Large intestine (tissue), 3 donors: ENCODE measurements at regions not wholly inside any gene's neighbourhood (a gene's known extent, or its start where the extent isn't known, plus 50 kb on each side); places are given as distances from the start of the nearest gene placed in this dataset.

Source experiments
- DNase-seq, 2 donors: peaks; one replicate each; pipeline versions ENCODE4 v3.0.0 to v3.0.0-alpha.2; 2013
- H3K27ac ChIP-seq: one replicate; pipeline ENCODE4 v1.5.1; 2013; ENCODE audit warnings: low read length
- H3K27me3 ChIP-seq: 2 replicates; pipeline ENCODE4 v1.6.1; 2013; ENCODE audit warnings: low read length; ENCODE audit not compliant: control insufficient read depth, insufficient read depth
- H3K36me3 ChIP-seq: 2 replicates; pipeline ENCODE4 v1.6.1; 2013; ENCODE audit warnings: low read length; ENCODE audit not compliant: control insufficient read depth, insufficient read depth
- H3K4me1 ChIP-seq: one replicate; pipeline ENCODE4 v1.6.1; 2013; ENCODE audit warnings: low read length; ENCODE audit not compliant: control insufficient read depth, insufficient read depth
- H3K4me3 ChIP-seq: one replicate; pipeline ENCODE4 v1.5.1; 2013; ENCODE audit warnings: low read length
- H3K9me3 ChIP-seq: one replicate; pipeline ENCODE4 v1.6.1; 2013; ENCODE audit warnings: mild to moderate bottlenecking, low read depth, low read length, moderate library complexity; ENCODE audit not compliant: control insufficient read depth
- WGBS: methylation state at CpG from one replicate; pipeline ENCODE4 v1.1.5; 2013; ENCODE audit warnings: low lambda C conversion rate; ENCODE audit not compliant: insufficient coverage; 5-methylcytosine and 5-hydroxymethylcytosine counted together

DNA sequence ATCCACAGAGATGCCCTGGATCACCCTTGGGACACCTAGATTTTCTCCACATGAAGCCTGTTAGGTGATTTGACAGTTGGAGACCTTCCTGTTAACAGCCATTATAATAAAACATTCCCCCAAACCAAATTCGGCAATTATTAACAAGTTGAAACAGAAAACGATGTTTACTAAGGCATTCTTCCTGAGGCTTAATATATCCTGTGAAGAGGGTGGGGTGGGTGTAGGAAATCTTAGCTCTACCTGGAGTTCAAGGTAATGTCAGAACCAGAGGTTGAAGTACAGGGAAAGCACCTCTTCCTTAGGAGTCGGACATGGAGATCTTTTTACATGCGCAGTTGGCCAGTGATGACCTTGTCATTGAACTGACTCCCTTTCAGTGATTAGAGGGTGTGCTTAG is 143.0 kb downstream of the FGF9 start:
- no peak overlapping the region for H3K4me3 ChIP-seq
- DNase-seq: peak in 1 of 2 donors; percentile 57

DNA sequence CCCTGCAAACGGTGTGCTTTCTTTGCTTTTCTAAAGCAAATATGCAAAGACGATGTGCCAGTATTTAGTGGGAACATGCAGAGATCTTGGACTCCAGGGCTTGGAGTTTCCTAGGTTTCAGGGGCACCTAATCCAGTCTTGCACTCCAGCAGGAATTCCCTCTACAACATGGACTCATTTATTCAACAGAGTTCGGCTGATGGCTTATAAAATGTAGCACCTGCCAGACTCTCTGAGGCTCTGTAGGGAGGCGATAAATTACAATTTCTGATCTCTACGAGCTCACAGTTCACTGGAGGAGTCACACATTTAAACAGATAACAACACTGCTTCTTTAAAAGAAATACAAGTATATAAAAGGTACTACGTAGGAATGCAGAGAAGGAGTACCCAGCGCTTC is 143.7 kb downstream of the FGF9 start:
- 90% methylated on average over 2 of the region's 7 CpGs for WGBS
- Histone ChIP-seq H3K9me3 (peaks cover 6% of the 10 kb centered on the region), H3K4me3 (no peak overlapping the region), H3K27me3 (no peaks in the 10 kb centered on the region), H3K4me1 (peaks cover 7% of the 10 kb centered on the region), H3K36me3 (no peaks in the 10 kb centered on the region), H3K27ac (no peak overlapping the region)
- DNase-seq: no peak

More for the DNA sequence above, 143.0 kb downstream of the FGF9 start:
- no peaks in the 10 kb centered on the region for H3K27me3 ChIP-seq
- no peak overlapping the region for H3K27ac ChIP-seq
- peaks cover 6% of the 10 kb centered on the region for H3K9me3 ChIP-seq
- H3K36me3 ChIP-seq: no peaks in the 10 kb centered on the region
- no CpG with 5 or more reads among the region's 4 CpGs for WGBS
- peaks cover 7% of the 10 kb centered on the region for H3K4me1 ChIP-seq

DNA sequence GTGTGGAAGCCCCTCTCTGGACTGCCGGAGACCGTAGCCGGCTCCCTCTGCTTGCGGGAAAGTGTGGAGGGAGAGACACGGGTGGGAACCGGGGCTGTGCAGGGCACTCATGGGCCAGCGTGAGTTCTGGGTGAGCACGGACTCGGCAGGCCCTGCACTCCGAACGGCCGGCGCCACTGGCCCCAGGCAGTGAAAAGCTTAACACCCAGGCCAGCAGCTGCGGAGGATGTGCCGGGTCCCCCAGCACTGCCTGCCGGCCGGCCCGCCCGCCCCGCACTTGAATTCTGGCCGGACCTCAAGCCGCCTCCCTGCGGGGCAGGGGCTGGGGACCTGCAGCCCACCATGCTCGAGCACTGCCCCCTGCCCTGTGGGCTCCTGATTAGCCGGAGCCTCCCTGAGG is 147.0 kb downstream of the FGF9 start:
- Histone ChIP-seq H3K9me3 (peaks cover 6% of the 10 kb centered on the region), H3K27me3 (no peaks in the 10 kb centered on the region)
- no peak for DNase-seq

DNA sequence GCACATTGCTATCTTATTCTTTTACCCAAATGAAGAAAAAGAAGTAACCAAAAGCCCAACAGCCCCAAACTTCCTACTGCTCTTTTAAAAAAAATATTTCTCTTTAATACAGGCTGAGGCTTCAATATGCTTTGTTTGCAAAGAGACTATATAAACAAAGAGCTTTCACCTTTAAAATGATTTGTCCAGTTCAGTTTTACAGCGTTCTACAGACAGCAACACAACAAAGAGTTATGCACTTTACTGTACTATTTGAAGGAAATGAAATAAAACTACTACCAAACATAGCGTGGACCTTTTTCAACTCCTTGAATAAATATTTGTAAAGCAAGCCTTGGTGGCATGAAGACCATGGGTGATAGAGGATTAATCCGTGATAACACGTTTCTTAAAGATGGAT is 151.2 kb downstream of the FGF9 start:
- WGBS: no CpG with 5 or more reads among the region's 4 CpGs
- H3K27ac ChIP-seq: no peak overlapping the region

More for the DNA sequence above, 147.0 kb downstream of the FGF9 start:
- Histone ChIP-seq H3K36me3 (no peaks in the 10 kb centered on the region), H3K4me1 (peaks cover 10% of the 10 kb centered on the region), H3K27ac (no peak overlapping the region), H3K4me3 (no peak overlapping the region)
- no CpG with 5 or more reads among the region's 25 CpGs for WGBS

DNA sequence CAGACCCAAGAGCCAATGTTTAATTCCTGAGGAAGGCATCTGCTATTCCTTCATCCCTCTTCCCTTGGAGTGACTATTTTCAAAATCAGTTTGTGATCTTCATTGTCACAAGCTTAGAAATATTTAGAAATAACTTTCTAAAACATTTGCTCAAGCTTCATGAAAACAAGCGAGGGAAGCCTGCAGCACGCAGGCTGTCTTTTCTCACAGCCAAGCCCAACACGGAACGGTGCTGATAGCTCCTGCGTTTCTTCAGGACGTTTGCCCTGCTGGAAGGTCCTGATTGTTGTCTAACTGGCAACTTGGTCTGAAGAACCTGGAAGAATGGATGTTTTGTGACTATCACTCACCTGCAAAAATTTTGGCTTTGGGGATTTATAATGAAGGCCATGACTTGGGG is 152.5 kb downstream of the FGF9 start:
- no peaks in the 10 kb centered on the region for H3K27me3 ChIP-seq
- H3K4me1 ChIP-seq: peaks cover 19% of the 10 kb centered on the region
- no peak overlapping the region for H3K27ac ChIP-seq
- no peak for DNase-seq
- H3K4me3 ChIP-seq: no peak overlapping the region
- no peaks in the 10 kb centered on the region for H3K9me3 ChIP-seq
- no CpG with 5 or more reads among the region's 6 CpGs for WGBS
- H3K36me3 ChIP-seq: no peaks in the 10 kb centered on the region

More for the DNA sequence above, 151.2 kb downstream of the FGF9 start:
- no peaks in the 10 kb centered on the region for H3K27me3 ChIP-seq
- peaks cover 18% of the 10 kb centered on the region for H3K4me1 ChIP-seq
- no peak for DNase-seq
- no peak overlapping the region for H3K4me3 ChIP-seq
- peaks cover 6% of the 10 kb centered on the region for H3K9me3 ChIP-seq
- H3K36me3 ChIP-seq: no peaks in the 10 kb centered on the region

DNA sequence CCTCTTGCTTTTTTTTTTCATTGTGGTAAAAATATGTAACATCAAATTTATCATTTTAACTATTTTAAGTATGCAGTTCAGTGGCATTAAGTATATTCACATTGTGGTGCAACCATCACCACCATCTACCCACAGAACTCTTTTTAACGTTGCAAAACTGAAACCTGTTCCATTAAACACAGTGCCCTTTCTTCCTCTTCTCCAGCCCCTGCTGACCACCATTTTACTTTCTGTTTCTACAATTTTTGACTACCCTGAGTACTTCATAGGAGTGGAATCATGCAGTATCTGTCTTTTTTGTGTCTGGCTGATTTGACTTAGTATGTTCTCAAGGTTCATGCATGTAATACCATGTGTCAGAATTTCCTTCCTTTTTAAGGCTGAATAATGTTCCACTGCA is 153.1 kb downstream of the FGF9 start:
- no peak overlapping the region for H3K4me3 ChIP-seq
- WGBS: no CpG with 5 or more reads among the region's 1 CpG
- H3K27ac ChIP-seq: no peak overlapping the region
- no peaks in the 10 kb centered on the region for H3K9me3 ChIP-seq
- no peaks in the 10 kb centered on the region for H3K36me3 ChIP-seq
- H3K27me3 ChIP-seq: no peaks in the 10 kb centered on the region
- H3K4me1 ChIP-seq: peaks cover 19% of the 10 kb centered on the region
- no peak for DNase-seq

DNA sequence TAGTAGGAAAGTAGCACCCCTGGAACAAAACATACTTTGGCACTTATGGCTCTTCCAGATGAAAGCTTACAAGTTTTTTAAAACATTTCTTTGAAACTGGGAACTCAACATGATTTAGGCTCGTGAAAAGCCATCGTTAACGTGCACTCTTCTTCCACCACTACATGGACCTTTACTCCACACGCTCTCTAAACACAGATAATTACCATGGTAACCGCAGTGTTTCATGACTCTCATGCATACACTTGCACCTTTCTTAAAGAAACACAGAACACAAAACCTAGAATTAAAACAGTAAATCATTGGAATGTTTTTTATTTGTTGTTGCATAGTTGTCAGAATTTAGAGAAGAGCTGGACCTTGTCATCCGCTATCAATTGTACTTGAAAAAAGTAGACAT is 154.3 kb downstream of the FGF9 start:
- Histone ChIP-seq H3K4me3 (no peak overlapping the region), H3K36me3 (no peaks in the 10 kb centered on the region), H3K27me3 (no peaks in the 10 kb centered on the region), H3K27ac (peak overlapping the region; percentile 75), H3K4me1 (peaks cover 19% of the 10 kb centered on the region), H3K9me3 (no peaks in the 10 kb centered on the region)
- peak; percentile 82 to 91 for DNase-seq
- WGBS: 8% methylated on average over 2 of the region's 6 CpGs

DNA sequence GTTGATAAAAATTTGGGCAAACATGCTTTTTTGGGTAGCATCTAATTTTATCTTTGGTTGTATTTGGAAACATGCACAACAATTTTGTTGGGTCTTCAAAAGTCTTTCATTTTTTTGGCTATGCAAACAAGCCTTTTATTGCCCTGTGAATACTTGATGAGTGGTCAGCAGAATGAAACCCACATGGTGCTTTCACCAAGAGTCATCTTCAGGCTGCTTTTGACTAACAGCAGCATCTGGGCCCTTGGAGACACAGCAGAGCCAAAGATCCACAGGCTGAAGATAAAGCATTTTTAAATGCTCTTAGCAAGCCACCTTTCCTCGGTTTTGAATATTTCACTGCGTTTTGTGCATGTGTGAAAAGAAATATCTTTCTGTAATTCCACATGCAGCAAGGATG is 154.9 kb downstream of the FGF9 start:
- peak overlapping the region; percentile 36 for H3K27ac ChIP-seq
- H3K4me3 ChIP-seq: no peak overlapping the region
- H3K27me3 ChIP-seq: no peaks in the 10 kb centered on the region
- WGBS: no CpG with 5 or more reads among the region's 2 CpGs
- no peak for DNase-seq
- no peaks in the 10 kb centered on the region for H3K36me3 ChIP-seq
- no peaks in the 10 kb centered on the region for H3K9me3 ChIP-seq
- peaks cover 19% of the 10 kb centered on the region for H3K4me1 ChIP-seq

DNA sequence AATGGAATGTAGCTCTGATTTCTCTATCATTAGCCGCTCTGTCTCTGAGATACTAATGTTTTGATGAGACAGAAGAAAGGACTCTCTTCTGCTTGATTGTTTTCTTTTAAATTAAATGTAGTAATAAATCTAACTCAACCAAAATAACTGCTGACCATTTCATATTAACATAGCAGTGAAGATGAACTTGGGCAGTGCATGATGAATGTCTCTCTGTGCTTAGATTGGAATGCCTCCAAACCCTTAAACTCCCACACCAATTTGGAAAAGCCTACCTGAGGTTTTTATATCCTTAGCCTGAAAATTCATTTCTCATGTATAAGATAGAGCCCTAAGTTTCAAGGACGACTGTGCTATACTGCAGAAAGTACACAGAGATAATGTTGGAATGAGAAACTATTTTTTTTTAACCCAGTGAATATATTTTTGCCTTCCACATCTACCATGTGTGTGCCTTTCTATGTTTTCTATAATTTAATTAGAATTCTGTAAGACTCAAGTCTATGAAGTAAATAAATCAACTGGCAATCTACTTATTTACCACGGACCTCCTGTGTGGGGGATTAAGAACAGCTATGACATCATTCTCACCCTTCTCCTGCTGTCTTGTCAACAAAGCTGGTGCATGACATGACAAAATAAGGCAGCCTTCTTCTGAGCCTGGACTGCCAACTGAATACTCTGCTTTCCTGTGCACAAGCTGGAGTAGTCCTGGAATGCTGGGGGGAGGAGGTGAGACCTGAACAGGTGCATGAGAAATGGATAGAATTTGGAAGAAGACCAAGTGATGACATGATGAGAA is 155.5 kb downstream of the FGF9 start:
- H3K27ac ChIP-seq: no peak overlapping the region
- no peaks in the 10 kb centered on the region for H3K36me3 ChIP-seq
- no peak overlapping the region for H3K4me3 ChIP-seq
- DNase-seq: no peak
- peaks cover 19% of the 10 kb centered on the region for H3K4me1 ChIP-seq
- no peaks in the 10 kb centered on the region for H3K9me3 ChIP-seq
- H3K27me3 ChIP-seq: no peaks in the 10 kb centered on the region
- no CpG with 5 or more reads among the region's 3 CpGs for WGBS

DNA sequence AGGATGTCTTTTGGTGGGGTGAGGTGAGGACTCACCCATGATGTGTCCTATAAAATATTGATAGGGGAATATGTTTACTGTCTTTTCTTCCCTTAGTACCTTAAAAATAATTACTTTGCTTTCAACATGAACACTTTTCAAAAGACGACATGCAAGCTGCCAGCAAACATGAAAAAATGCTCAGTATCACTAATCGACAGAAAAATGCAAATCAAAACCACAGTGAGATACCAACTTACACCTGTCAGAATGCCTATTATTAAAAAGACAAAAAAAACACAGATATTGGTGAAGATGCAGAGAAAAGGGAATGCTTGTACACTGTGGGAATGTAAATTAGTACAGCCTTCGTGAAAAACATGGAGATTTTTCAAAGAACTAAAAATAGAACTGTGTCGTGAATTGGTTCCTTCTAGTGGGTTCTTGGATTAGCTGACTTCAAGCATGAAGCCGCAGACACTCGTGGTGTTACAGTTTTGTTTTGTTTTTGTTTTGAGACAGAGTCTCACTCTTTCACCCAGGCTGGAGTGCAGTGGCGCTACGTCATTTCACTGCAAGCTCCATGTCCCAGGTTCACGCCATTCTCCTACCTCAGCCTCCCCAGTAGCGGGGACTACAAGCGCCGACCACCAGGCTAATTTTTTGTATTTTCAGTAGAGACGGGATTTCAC is 160.9 kb downstream of the FGF9 start:
- peaks cover 16% of the 10 kb centered on the region for H3K4me1 ChIP-seq
- no peak overlapping the region for H3K27ac ChIP-seq
- H3K36me3 ChIP-seq: no peaks in the 10 kb centered on the region
- WGBS: 94% methylated on average over 2 of the region's 13 CpGs
- no peaks in the 10 kb centered on the region for H3K9me3 ChIP-seq
- no peak overlapping the region for H3K4me3 ChIP-seq
- H3K27me3 ChIP-seq: no peaks in the 10 kb centered on the region
- DNase-seq: no peak
